ENCODE measurements at regions not wholly inside any gene's neighbourhood (a gene's known extent, or its start where the extent isn't known, plus 50 kb on each side); places are given as distances from the start of the nearest gene placed in this dataset.

DNA sequence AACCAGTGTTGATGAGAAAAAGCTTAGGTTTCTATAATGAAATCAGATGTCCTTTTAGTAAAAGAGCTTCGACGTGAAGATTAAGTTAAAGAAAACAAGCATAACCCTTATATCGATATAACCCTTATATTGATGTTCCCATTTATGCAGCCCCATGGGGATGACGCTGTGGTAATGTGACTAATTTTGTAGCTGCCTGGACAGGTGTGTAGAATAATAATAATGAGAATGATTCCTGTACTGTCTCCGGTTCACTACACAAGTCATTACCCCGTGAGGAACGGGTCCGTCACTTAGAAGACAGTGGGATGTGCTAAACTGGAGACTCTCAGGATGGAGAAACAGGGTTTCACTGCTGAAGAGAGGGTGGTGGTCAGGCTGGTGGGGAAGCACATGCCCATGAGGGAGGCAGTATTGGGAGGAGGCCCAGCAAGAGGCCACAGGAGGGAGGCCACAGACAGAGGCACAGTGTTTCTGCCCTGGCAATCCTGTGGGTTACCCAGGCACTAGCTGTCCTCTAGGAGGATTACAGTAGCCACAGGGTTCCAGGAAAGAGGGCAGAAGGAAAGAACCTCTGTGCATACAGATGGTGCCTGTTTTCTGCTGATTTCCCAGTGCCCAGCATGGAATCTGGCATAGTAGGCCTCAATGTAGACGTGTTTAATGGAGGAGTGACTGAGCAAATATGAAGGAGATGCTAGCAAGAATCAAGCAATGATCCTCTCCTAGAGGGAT lies 191.1 kb upstream of the TSC22D2 start:
- DNase-seq = no peak

DNA sequence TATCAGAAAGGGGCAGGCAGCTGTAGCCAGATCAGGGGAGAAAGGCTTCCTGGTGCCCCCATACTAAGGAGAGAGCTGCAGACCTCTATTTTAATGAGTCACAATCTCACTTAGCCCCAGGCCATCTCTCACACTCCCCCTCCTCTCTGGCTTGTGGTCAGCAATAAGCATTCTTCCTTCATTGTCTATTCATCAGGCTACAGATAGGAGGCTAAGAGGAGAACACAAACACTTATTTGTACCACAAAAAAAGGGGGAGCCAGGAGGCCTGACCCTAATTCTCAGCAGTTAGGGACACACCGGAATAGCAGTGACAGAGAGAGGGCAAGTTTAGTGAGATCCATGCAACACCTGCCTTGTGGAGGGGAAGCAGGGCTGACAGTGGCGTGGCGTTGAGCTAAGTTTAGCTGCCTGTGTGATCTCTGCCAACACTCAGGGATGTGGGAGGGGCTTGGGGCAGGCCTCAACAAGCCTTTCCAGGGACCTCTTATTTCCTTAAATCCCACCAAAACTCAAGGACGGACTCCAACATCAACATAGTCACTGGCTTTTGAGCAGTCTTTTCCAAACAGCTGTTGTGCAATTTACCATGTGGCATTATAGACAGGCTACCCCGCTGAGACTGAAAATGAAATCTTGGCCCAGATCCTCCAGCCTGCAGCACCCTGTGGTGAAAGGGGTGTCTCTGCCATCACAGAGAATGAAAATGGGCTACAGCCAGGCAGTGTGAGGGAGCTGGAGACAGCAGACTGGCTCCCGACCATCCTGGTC lies 191.9 kb upstream of the TSC22D2 start:
- DNase-seq = no peak

DNA sequence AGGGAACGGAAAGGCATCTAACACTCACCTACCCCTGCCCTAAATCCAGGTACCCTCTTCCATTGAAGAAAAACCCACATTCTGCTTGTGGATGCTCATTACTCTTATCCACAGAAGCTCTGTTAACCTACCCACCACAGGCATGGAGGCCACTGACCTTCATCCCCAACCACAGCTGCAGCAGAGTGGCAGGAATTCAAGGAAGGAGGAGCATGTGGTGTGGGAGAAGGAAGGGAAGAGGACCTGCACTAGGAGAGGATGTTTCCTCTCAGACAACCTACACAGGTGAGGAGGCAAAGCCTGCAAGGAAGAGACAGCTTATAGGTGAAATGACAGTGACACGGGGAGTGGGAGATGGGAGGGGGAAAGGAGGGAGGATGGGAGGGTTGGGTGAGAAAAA lies 192.5 kb upstream of the TSC22D2 start:
- DNase-seq = no peak

DNA sequence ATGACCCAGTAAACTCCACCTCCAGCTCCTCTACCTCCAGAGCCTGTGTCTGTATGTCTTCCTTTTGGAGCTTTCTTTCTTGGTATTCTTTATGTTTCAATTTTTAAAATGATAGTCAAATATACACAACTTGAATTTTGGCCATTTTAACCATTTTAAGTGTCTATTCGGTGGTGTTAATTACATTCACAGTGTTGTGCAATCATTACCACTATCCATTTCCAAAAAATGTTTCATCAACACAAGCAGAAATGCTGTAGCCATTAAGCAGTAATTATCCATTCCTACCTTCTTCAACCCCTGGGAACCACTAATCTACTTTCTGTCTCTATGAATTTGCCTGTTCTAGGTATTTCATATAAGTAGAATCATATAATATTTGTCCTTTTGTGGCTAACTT lies 194.5 kb upstream of the TSC22D2 start:
- no peak for DNase-seq

DNA sequence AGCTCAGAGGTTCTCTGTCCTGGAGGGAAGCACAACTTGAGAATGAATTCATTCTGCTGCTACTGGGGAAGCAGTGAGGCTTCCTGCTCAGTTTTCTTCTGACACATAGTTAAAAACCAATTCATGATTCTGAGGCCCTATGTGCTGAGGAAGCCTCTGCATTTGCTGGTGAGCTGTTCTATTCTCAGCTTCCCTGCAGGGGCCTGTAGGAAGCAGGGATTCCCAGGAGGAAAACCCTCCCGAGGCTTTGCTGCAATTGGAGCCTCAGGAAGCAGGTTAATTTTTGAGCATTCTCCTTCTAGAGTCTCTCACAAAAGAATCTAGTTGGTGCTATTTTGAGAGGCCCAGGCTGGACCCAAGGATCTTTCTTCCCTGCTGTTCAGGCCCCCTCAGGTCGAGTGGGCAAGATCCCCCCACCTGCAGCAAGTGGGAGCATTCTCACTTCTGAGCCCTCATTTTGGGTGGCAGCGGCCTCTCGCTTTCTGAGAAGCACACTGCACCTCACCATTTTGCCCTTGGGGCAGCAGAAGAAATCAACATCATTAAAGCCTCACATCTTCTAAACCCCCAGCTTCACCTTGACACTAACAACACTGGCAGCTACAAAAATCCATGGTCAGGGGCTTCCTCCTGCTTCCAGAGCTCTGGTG lies 197.5 kb upstream of the TSC22D2 start:
- DNase-seq = no peak

DNA sequence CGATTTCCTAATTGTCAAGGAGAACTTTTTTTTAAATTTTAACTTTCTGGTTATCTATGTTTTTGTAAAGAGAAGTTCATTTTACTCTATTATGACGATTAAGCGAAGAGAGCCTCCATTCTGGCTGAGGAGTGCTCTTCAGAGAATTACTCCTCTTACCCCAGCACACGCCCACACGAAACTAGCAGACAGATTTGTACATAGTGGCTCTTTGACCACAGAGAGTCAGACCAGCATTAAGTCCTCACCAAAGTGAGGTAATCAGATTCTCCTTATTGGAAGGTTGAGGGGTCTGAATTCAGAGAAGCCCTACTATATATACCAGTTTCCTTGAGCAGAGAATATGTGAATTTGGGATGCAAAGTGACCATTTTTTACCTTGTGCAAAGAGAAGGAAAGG lies 204.8 kb upstream of the TSC22D2 start:
- no peak for DNase-seq

DNA sequence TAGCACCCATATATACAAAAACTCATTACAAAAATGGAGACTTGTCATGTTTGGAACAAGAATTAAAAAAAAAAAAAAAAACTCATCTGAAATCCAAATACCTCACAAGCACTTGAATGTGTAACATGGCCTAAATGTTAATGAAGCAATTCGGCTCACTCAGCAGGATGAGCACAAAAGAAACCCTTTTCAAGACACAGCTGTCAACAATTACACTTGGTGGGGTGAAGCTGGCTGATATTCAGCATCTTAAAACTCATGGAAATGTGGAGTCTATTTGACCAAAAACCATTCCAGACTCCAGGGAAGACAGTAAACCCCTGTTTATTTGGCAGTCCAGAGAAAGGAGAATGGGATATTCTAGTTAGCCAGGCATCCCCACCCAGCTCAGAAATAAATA lies 205.4 kb upstream of the TSC22D2 start:
- DNase-seq = peak; percentile 75

DNA sequence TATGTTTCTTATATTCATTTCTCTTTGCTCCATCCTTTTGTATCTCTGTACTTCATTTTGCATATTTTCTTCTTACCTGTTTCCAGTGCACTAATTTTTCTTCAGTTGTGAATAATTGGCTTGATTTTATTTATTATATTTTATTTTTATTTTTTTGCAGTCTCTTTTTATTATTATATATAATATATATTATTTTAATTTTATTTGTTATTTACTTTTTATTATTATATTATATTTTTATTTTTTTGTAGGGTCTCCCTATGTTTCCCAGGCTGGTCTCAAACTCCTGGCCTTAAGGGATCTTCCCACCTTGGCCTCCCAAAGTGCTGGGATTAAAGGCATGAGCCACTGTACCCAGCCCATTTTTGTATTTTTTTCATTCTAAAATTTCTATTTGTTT lies 213.1 kb upstream of the TSC22D2 start:
- DNase-seq = no peak

DNA sequence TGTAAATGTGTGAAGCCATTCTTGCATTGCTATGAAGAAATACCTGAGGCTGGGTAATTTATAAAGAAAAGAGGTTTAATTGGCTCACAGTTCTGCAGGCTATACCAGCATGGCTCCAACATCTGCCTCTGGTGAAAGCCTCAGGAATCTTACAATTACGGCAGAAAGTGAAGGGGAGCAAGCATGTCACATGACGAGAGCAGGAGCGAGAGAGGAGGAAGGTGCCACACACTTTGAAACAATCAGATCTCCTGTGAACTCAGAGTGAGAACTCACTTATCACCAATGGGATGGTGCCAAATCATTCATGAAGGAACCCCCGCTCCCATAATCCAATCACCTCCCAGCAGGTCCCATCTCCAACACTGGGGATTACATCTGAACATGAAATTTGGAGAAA lies 213.6 kb upstream of the TSC22D2 start:
- DNase-seq = no peak

DNA sequence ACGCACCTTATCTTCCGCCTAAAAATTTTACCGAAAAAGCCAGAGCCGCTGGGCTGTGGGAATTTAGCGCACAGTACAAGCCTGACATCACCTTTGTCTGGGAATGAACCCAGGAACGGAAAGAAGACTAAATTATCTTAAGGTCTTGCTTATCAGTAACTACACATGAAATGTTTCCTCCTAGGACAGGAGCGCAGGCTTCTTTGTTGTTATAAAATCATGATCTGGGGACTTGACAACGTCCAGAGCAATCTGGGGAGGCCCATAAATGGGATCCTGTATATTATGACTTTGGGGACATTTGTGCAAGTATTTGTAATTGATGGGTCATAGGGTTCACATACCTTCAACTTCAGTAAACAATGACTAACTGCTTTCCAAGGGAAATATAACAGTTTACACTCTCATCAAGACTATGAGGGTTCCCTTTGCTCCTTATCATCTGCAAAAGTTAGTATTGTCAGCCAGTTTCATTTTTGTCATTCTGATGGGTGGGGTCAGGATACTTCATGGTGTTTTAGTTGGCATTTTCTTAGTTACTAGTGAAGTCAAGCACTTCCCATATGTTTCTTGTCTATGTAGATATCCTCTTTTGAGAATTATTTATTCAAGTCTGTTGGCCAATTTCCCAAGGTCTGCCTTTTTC lies 213.9 kb upstream of the PFN2 start:
- no peak for DNase-seq

DNA sequence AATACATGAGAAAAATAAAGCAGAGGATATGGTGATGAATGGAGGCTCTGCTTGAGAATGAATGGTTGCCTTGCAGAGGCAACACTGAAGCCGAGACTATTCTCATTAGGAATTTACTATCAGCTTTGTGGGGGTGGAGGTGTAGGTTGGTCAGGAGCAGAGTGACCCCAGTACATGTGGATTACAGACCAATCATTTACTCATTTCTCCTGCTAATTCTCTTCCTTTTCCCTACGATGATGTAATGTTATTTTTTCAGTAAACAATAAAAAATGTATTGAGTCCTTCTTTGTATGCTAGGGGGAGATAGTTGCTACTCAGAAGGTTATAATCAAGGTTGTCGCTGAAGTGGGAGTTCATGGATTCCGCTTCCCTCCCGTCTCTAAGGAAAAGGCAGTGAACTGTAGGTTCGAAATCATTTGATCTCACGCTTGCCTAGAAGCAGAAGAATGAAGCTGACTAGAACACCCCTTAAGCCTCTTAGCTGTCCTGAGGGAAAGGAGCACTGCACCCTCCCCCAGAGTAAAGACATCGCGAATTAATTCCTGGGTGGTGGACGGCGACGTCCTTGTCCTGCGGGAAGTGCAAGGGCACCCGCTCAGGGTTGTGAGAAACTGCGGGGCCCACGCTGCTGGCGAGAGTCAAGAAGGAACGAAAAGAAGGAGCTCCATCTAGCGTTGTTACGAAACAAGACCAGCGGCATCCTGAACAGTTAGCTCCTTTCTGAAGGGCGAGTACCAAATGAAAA lies 213.2 kb upstream of the PFN2 start:
- peak; percentile 74 for DNase-seq

DNA sequence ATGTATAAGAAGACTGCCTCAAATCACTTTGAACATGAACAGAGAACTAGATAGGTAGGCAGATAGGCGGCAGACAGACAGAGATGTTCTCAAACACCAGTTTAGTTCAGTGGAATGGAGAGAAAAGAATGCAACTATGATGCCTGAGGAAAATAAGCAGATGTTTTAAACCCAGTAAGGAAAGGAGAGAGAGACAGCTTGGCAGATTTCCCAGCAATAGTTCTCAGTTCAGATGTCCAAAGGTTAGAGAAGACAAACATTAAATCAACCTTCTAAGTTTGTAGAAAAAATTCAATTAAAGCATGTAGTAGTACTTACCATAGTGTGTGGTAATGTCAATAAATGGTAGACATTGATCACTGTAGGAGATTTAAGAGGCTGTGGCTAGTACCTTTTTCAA lies 209.6 kb upstream of the PFN2 start:
- no peak for DNase-seq

DNA sequence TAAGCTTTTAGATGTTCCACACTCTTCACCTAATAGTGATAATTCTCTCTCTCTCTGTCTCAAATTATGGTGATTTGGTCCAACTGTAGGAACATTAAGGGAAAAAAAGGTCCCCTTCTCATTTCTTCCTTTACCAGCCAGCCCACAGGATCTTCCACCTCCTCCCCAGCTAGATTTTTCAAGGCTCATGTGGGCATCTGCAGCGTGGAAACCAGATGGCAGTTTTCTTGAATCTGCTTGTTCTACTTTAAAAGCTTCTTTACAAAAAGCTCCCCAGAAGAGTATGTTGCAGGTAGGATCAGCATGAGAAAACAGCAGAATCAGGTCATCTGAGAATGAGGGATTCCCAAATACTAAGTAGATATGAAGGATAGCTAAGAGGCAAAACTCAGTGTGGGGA lies 208.6 kb upstream of the PFN2 start:
- DNase-seq = no peak

DNA sequence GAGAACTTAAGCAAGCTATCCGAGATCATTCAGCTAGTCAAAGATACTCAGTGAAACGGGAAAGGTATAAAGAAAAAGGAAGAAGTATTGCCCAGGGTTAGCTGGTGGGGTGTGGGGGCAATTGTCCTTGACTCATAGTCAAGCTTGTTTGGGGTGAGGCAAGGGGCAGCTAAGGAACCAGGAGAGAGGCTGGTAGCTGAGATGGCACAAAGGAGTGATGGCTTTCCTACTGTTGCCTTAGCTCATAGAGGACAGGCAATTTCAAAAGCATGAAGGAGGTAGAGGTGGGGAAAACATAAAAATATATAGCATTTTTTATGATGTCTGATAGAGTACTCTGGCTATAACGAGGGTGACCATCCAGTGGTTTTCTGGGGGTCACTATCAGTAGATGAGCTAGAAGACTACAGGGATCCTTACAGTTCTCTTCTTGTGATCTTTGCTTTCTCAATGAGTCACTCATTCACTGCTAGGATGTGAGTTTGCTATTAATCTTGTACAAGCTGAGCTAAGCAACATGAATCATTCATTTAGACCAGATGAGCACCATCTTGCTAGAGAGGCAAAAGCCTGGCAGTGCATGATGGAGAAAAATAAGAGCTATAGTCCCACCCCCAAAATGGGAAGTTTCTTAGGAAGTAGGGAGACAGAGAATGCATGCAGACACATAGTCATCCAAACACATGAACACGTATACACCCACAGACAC lies 207.1 kb upstream of the PFN2 start:
- DNase-seq = no peak

DNA sequence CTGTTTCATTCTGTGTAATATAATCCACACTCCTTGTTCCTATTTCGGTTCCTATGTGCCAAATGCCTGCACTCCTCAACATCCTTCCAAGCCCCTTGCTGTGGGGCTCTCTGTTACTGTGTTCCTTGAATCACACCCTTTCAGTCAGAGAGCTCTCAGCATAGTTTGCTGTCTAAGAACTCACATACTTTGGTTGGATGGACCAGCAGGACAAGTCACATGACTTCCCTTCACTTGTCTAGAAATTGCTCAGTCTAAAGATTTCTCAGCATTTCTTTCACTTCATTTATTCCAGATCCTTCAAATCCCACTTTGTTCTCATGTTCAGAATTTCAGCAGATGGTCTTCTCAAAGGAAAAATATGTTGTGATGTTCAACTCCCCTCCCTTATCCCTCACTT lies 203.5 kb upstream of the PFN2 start:
- no peak for DNase-seq

DNA sequence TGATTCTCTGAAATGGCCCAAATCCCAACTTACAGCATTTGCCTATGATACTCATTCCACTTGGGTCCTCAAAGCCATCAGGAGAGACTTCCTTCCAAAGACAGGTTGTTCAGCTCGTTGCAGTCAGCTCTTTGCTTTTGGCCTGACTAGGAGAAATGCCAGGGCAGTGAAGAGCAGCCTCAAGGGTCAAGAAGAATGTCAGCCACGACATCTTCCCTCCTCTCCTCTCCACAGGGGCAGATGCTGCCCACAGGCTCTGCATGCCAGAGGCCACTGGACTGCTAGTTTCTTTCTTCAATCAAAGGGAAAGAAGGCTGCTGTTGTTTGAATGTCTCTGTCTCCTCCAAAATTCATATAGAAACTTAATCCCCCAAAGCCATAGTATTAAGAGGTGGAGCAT lies 201.7 kb upstream of the PFN2 start:
- DNase-seq = no peak

DNA sequence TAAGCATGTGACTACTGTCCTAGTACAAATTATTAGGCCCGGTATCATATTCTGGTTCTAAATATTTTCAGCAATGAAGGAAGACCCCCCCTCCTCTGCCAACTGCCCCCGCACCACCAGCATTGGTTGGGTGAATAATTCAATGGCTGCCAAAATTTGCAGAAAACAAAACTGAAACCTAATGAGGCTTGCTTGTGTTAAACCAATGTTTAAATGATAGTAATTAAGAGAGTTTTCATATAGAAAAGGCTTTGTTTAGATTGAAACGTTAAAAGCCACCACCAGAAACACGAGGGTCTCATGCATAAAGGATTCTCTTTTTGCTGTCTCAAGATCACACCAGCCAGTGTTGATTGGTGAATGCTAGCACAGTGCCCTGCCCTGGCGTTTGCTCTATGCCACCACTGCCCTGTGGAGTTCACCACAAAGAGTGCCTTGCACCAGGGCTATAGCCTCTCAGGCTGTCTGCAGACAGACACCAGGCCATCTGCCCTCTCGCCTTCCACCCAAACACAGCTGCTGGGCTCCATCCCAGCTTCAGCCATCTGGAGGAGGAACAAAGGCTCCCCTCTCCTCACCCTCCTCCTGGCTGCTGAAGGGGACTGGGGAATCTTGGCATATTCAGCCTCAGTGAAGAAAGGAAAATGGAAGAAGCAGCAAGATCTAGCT lies 200.3 kb upstream of the PFN2 start:
- no peak for DNase-seq

DNA sequence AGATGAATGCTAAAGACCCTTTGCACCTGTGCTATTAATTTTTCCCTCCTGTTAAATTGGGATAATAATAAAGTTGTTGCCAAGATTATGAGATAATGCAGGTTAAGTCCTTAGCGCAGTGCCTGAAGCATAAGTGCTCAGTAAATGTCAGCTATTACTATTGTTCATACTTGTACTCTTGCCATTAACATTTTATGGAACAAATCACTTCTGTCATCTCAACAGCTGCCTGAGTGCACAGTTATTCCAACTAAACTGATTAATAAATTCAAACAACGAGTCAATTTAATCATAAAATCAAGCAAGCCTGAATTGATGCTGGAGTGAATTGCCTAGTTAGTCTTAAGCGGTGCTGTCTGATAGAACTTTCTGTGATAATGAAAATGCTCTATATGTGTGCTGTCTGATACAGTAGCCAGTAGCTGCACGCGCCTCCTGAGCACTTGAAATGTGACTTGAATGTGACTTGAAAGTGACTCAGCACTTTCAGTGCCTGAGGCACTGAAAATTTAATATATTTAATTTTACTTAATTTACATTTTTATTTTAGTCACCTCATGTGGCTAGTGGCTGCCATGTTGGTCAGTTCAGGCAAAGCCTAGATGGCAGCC lies 198.7 kb upstream of the PFN2 start:
- no peak for DNase-seq

DNA sequence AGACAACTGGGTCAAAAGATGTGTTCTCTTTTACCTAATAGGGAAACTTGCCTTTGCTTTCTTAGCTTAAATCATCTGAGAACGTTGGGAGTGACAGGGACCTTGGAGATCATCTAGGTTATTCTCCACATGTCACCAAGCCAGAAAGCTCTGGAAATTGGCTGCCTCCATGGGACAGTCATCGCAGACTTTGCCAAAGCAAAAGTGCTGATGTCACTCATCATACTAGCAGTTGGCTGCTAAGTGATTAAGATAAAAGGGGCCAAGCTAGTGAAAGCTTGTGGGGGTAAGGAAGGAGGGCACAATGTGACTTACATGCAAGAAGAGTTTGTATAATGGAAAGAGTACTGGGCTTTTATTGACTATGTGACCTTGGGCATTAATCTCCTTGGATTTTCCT lies 198.0 kb upstream of the PFN2 start:
- peak; percentile 24 for DNase-seq

DNA sequence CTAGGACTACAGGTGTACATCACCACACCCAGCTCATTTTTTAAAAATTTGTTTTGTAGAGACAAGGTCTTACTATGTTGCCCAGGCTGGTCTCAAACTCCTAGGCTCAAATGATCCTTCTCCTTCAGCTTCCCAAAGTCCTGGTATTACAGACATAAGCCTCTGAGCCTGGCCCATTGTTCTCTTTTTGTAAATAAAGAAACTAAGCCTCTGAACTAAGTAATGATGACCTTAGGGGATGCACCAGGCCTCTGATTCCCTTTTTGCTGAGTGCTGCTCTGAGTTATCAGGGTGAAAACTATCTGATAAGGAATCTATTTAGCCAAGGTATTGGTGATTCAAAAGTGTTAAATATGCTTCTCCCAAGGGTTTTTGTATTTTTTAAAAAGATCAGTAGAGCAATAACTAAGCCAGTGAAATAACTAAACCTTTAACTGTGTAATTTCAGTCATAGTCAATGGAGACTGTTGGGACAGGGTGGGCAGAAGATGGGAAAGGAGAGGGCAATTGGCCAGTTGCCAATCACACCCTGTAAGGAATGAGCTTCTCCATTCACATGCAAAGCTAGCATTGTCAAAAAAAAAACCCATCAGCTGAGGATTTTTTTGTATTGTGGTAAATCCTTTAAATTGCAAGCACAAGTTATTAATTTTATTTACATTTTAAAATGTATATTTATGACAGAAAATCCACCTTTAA lies 194.8 kb upstream of the PFN2 start:
- no peak for DNase-seq

Data from skin of body (tissue), 1 donor.